HG02798 (cell line): ENCODE measurements at regions not wholly inside any gene's neighbourhood (a gene's known extent, or its start where the extent isn't known, plus 50 kb on each side); places are given as distances from the start of the nearest gene placed in this dataset.
"Not testable (repeated sequence)": the region's sequence is repeated elsewhere in the genome, so short reads cannot be mapped to it uniquely, and the experiment has no call there.

ENCODE experiments used
- ATAC-seq: cut with Tn5 transposase; IDR thresholded peaks from one replicate; pipeline ENCODE4 v1.9.1; 2021; ENCODE audit warnings: mild to moderate bottlenecking; ENCODE audit not compliant: unreplicated experiment, poor library complexity

DNA sequence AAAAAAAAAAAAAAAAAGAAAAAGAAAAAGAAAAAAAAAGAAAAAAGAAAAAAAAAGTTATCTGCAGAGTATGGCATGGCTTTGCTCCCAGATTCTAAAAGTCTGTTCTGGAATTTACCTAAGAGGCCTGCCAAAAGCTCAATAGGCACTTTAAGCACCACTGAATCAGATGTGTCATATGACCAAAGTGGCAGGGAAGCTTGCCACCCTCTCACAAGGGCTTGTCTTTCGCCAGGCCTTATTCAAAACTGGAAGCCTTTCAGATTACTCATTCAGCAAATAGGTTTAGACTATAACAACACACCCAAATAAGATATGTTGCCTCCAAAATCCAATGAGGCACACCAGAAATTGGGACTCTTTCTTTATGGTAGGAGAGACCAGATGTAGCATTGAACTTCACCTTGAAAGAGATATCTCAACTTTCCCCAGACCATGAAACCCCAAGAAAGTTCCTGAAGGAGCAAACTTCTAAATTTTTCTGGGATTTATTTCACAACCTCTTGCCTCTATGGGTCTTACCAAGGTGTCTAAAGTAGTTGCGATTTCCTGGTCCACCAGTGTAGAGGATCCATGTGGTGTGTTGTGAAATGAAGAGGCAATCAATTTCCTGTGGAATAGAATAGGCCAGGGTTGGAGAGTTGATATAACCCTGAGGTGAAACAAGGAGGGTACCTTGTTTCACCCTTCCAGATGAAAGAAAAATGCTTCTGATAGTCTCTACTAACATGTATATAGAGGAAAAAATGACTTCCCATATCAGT is 218.8 kb downstream of the DAD1 start:
- no peak for ATAC-seq

DNA sequence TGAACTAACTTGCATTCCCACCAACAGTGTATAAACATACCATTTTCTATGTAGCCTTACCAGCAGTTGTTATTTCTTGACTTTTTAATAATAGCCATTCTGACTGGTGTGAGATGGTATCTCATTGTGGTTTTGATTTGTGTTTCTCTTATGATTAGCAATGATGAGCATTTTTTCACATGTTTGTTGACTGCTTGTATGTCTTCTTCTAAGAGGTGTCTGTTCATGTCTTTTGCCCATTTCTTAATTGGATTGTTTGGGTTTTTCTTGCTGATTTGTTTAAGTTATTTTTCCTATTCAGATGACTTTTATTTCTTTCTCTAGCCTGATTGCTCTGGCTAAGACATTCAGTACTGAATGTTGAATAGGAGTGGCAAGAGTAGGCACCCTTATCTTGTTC is 230.3 kb downstream of the DAD1 start:
- no peak for ATAC-seq

DNA sequence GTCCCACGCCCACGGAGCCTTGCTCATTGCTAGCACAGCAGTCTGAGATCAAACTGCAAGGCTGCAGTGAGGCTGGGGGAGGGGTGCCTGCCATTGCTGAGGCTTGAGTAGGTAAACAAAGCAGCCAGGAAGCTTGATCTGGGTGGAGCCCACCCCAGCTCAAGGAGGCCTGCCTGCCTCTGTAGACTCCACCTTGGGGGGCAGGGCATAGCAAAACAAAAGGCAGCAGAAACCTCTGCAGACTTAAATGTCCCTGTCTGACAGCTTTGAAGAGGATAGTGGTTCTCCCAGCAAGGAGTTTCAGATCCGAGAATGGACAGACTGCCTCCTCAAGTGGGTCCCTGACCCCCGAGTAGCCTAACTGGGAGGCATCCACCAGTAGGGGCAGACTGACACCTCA is 239.7 kb downstream of the DAD1 start:
- not testable (repeated sequence) for ATAC-seq

DNA sequence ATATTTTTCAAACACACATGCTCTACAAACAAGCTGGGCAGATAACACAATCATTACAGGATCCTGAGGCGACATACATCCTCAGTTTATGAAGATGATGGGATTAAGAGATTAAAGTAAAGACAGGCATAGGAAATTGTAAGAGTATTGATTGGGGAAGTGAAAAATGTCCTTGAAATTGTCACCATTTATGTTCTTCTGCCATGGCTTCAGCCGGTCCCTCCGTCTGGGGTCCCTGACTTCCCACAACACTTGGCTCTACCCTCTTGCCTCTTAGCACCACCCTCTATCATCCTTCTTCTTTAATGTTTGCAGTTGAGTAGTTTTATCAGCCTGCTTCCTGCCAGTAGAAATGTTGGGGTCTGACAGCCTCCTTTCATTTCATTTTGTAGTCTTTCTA is 244.4 kb downstream of the DAD1 start:
- no peak for ATAC-seq

DNA sequence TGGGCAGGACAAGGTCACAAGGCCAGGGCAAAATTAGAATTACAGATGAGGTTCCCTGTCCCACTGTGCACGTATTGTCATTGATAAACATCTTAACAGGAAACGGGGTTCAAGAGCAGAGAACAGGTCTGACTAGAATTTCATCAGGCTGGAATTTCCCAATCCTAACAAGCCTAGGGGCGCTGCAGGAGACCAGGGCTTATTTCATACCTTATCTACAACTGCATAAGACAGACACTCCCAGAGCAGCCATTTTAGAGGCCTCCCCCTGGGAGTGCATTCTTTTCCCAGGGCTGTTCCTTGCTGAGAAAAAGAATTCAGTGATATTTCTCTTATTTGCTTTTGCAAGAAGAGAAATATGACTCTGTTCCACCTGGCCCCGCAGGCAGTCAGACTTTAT is 244.8 kb downstream of the DAD1 start:
- ATAC-seq, result not testable (repeated sequence)

DNA sequence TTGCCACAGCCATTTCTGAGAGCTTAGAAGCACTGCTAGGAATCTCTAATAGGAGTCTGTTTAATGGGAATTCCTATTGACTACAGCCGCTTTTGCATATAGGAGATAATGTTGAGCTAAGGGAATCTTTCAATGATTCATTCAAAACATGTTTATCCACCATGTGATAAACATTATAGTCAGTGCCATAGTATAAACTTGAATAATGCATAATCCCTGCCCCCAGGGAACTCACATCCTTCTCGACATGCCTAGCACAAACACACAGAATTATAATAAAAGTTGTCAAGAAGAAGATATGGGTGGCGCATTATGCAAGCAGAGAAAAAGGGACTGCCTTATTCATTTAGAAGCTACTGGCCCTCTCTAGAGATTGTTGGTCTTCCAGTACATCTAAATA is 248.0 kb downstream of the DAD1 start:
- ATAC-seq, result no peak

DNA sequence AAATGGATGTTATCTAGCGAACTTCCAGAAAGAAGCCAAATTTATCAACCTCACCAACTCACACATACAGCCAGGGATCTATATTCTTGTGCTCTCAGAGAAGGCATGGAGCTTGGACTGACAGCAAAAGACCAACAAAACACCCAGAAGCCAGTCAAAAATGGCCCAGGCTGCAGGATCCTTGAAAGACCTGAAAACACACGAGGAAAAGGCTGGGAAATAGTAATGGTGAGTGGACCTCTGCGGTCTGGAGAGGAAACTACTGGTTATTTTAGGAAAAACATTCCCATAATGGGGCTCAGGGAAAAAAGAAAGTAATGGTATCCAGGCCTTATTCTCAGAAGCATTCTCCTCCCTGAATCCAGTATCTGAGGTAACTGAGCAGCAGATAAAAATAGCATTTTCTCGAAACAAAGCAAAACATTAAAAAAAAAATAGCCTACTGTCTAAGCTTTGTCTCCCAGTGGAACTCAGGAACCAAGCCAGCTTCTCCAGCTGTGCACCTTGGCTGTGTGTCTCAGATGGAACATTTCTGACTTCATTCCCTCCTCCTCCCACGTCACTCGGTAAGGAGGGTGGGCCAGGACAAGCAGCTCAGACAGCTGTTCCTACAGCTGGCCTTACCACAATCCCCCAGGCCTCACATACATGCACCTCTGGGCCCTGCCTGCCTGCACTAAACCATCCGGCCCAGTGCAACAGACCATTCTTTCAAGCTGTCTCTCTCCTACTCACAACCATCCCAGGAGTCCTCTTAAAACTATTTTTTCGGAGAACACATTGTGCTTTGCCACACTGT is 249.9 kb downstream of the DAD1 start:
- no peak for ATAC-seq

DNA sequence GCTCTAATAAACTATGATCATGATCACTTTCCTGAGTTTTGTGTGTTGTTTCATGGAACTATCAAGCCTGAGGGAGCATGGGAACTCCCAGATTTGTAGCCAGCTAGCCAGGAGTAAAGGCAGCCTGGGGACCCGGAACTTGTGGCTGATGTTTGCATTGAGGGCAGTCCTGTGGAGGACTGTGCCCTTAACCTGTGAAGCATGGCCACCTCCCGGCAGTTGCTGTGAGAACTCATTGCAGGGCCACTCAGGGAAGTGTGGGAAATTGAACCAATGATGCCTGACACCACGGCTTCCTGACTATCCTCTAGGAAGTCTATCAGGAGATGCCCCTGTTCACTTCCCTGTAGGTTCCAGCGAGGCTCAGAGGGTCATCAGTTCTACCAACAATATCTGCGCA is 250.6 kb downstream of the DAD1 start:
- ATAC-seq, result no peak

DNA sequence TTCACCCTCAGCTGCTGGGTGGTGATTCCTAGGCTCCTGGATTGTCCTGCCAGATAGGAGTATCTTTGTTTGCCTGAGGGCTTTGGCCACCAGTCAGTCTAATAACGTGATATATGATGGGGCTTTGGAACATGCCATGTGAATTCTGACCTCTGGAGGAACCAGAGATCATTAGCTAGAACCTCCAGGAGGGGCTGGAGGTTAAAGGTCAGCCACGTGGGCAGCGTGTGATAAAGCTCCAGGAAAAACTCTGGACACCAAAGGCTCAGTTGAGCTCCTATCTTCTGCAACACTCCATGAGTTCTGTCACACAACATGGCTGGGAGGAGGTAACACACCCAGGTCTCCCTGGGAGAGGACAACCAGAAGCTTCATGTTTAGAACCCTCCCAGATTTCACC is 251.1 kb downstream of the DAD1 start:
- ATAC-seq, result no peak

DNA sequence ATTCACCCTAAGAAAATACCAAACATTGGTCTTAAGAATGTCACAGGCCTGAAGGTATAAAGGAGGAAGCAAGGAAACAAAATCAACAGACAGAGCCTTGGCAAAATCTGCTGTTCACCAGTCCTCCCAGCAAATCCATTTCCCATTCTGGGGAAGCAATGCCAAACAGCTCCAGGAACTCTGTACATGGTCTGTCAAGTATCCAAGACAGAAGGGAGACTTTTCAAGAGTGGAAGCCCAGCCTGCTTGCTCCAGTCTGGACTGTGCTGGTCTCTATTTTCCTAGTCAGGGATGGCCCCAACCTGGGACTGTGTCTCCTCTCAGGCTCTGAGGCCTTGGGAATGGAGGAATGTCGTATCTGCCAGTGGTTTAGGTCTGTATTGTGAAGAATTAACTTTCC is 251.5 kb downstream of the DAD1 start:
- no peak for ATAC-seq

DNA sequence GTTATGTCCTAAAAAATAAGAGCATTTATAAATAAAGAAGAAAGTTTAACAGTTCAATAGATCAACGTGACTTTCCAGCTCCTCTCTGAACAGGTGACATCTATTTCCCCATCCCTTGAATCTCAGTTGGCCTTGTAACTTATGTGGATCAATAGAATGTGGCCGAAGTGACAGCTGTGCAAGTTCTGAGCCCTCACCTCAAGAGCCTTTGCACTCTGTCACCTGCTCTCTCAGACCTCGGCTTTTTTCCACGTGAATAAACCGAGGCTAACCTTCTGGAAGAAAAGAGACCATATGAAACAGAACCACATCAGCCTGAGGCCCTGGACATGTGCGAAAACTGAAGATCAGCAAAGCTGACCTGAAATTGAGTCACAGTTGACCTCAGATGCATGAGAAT is 253.0 kb downstream of the DAD1 start:
- no peak for ATAC-seq

DNA sequence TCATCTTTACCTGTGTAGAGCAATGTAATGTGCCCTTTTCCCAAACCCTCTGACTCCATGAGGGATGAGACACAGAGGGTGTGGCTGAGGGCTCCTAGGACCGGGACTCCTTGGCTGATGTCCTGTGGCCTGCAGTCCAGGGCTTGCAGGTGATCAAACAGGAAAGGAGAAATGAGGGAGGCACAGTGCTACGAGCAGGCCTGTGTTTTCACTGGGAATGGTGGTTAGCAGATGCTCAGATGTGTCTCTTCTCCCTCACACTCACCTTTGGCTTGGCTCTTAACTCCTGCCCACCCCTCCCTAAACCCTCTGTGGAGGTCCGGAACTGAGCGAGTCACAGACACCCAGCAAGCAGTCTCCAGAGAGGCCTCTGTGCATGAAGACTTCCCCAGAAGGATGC is 254.4 kb downstream of the DAD1 start:
- ATAC-seq, result no peak

DNA sequence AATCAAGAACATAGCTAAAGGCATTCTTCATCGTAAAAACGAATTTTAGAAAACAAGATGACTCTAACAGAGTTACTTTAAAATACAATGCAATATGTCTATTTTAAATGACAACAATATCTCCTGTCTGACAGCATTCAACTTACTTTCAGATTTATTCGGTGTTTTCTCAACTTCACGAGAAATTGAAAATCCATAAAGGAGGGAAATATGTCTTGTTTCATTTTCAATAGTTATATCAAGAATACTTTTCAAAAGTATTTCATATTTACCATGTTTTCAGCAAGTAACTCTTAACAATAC is 254.8 kb downstream of the DAD1 start:
- no peak for ATAC-seq

DNA sequence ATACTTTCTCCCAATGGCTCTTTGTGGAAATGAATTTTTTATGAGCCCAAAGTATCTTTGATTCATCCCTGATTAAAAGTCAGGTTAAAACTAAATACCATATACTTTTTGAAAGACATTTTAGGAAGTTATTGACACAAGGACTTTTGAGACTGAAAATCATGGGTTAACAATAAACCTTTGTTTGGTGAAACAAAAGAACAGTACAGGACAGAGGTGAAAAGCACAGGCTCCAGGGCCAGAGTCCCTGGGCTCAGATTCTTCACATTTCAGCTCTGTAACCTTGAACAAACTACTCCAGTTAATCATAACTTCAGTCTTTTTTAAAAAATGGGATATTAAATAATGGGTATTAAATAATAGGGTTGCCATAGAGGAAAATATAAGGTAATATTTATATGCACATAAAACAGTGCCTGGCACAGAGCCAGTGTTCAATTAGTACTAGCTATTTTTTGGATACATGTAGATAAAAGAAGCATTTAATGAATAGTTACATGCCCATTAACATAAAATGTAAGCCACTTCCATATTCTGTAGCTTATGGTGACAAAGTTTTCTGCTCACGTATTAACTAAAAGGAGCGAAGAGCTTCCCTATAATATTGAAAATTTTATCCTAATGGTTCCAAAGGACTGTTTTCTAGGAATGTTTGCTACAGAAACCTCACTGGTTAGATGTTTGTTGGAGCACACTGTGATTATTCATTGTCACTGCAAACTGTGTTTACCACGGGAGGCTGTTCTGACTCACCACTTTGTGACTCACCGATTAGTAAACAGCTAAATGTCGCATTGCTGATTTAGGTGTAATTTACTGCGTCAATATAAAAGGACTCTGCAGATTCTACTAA is 255.4 kb downstream of the DAD1 start:
- ATAC-seq, result peak; percentile 52

DNA sequence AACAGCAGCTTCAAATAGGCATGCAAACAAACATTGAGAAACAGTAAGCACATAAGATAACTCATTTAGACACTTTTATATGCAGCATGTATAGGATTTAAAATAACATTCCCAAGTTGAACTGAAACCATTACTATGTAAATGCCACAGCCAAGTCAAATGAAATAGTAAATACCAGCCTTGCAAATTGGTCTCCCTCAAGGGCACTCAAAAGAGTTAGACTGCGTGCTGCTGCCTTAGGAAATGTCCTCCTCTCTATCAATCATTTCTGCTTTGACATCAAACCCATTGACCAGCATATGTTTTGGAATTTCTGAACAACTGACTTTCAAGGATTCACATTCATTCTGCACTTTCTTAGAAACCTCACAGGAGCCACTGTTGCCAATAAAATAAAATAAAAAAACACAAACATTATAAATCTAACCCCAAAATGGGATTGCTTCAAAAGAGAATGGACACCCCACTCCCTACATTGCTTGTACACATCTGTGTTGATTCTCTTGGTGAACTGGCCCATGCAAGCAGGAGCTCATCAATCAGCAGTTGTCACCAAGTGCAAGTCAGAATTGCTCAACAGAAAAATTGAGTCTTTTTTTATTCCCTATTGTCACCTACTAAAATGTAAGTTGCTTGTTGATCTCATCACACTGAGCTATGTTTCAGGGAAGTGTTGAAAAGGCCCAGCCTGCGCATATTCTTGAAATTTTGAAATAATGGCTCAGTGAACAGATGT is 256.2 kb downstream of the DAD1 start:
- ATAC-seq, result no peak

DNA sequence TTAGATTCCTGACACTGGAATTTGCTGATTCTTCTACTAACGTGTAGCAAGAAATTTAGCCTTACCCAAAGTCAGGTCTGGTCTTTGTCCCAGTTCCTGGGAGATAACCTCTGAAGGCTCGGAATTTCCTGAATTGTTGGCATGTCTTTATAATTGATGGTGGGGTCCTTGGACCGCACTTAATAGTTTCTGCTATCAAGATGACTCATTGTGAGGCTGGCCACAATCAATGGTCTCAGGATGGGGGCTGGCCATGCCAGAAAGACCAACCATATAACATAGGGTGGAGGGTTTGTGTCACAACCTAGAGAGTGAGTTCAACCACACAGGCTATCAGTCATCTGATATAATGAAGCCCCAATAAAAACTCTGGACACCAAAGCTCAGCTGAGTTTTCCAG is 259.7 kb downstream of the DAD1 start:
- no peak for ATAC-seq

DNA sequence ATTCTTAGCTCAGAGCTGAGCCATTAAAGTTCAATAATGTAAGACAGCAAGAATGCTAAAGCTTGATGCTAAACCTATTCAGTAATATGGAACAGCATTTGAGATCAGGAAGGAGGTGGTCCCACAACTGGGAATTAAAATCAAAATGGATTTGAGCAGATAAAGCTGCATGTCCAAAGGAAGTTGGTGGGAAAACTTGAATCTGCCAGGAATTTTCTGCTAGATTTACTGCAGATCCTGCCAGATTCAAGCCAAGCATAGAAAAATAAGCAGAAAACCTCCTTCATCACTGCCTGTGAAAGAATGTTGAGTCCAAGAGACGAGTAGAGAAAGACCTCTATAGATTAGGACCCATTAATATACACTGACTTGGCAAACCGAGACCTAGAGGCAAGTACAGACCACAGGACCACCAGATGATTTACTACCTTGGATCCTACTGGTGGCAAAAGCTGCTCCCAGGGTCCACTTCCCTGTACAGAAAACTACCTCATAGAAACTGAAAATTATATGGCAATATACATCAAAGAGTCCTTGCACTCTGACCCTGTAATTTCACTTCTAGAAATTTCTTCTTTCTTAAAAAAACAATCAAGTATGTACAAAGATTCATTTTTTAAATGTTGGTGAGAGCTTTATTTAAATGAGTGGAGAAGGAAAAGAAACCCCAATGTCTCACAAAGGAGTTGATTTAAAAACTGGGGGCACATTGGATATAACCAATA is 263.2 kb downstream of the DAD1 start:
- no peak for ATAC-seq

DNA sequence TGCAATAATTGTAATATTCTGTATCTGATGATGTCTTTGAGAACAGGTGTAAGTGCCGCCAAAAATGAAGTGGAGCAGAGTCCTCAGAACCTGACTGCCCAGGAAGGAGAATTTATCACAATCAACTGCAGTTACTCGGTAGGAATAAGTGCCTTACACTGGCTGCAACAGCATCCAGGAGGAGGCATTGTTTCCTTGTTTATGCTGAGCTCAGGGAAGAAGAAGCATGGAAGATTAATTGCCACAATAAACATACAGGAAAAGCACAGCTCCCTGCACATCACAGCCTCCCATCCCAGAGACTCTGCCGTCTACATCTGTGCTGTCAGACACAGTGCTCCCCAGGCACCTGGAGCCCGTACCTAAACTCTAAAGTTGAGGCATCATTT is 268.7 kb downstream of the DAD1 start:
- ATAC-seq, result no peak

DNA sequence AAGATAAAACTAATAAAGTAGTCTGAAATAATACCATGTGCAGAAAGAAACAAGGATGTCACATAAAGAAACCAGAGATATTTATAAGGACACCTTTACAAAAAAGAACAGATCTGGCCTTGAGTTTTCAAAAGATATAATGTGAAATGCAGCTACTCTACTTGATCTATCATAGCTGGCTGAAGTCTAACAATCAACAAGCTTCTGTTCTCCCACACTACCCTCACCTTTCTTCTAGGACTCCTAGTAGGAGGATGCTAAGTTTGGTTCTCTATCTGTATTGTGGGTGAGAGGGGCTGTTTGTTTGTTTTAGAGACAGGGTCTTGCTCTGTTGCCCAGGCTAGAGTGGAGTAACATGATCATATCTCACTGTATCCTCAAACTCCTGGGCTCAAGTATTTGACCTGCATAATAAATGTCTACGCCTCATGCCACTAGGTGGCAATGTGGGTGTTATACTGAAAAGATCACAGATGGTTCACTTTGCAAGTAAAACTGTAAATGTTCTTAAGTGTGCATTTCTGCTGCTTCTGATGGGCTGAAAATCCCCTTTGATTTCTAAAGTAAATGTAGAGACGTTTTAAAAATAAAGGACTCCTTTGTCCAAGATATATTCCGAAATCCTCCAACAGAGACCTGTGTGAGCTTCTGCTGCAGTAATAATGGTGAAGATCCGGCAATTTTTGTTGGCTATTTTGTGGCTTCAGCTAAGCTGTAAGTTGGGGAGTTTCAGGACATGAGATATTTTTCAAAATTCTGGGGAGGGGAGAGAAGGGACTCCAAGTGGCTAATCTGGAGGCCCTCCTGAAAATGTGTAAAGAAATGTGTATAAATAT is 269.3 kb downstream of the DAD1 start:
- peak; percentile 68 for ATAC-seq
